Cardiac muscle cell (in vitro differentiated cells and primary cell): ENCODE measurements at regions not wholly inside any gene's neighbourhood (a gene's known extent, or its start where the extent isn't known, plus 50 kb on each side); places are given as distances from the start of the nearest gene placed in this dataset.

Experiments
- DNase-seq, 2 donors: peaks; one replicate each; pipeline versions ENCODE4 v3.0.0 to v3.0.0-alpha.2; 2010 to 2017; ENCODE audit warnings: low read depth in 1 of 2, low spot score in 1 of 2
- H3K27ac ChIP-seq: fragments of 200-600 bp; sonication (generic); 2 replicates; pipeline ENCODE4 v1.5.1; 2016
- H3K27me3 ChIP-seq: fragments of 200-600 bp; sonication (generic); 2 replicates; pipeline ENCODE4 v1.6.0; 2016; ENCODE audit warnings: control low read depth
- H3K36me3 ChIP-seq: fragments of 200-600 bp; sonication (generic); 2 replicates; pipeline ENCODE4 v1.5.1; 2016; ENCODE audit warnings: control low read depth
- H3K4me1 ChIP-seq: fragments of 200-600 bp; sonication (generic); 2 replicates; pipeline ENCODE4 v1.8.1; 2017; ENCODE audit warnings: low read depth, mild to moderate bottlenecking, mixed run types
- H3K4me3 ChIP-seq: fragments of 200-600 bp; sonication (generic); 2 replicates; pipeline ENCODE4 v1.5.1; 2016; ENCODE audit warnings: mild to moderate bottlenecking
- H3K9me3 ChIP-seq: fragments of 200-600 bp; sonication (generic); 2 replicates; pipeline ENCODE4 v1.5.1; 2017; ENCODE audit warnings: low read depth, mild to moderate bottlenecking, control low read depth
- TF ChIP-seq, protein P1 (sequence below): IDR thresholded peaks from 2 replicates; pipeline ENCODE4 v1.5.1; 2012; ENCODE audit warnings: low read depth, mild to moderate bottlenecking, low read length

DNA sequence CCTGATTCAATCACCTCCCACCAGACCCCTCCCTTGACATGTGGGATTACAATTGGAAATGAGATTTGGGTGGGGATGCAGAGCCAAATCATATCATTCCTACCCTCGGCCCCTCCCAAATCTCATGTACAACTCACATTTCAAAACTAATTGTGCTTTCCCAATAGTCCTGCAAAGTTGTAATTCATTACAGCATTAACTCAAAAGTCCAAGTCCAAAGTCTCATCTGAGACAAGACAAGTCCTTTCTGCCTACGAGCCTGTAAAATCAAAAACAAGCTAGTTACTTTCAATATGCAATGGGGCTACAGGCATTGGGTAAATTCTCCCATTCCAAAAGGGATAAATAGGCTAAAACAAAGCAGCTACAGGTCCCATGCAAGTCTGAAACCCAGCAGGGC, 634.6 kb downstream of the SLC6A15 start:
- no peaks in the 10 kb centered on the region for H3K36me3 ChIP-seq
- no peaks in the 10 kb centered on the region for H3K27me3 ChIP-seq
- no peaks in the 10 kb centered on the region for H3K4me1 ChIP-seq
- H3K27ac ChIP-seq, result no peak overlapping the region
- no peak overlapping the region for H3K4me3 ChIP-seq
- TF ChIP-seq, protein P1, sequence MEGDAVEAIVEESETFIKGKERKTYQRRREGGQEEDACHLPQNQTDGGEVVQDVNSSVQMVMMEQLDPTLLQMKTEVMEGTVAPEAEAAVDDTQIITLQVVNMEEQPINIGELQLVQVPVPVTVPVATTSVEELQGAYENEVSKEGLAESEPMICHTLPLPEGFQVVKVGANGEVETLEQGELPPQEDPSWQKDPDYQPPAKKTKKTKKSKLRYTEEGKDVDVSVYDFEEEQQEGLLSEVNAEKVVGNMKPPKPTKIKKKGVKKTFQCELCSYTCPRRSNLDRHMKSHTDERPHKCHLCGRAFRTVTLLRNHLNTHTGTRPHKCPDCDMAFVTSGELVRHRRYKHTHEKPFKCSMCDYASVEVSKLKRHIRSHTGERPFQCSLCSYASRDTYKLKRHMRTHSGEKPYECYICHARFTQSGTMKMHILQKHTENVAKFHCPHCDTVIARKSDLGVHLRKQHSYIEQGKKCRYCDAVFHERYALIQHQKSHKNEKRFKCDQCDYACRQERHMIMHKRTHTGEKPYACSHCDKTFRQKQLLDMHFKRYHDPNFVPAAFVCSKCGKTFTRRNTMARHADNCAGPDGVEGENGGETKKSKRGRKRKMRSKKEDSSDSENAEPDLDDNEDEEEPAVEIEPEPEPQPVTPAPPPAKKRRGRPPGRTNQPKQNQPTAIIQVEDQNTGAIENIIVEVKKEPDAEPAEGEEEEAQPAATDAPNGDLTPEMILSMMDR, result no peak
- H3K9me3 ChIP-seq, result no peaks in the 10 kb centered on the region
- no peak for DNase-seq

DNA sequence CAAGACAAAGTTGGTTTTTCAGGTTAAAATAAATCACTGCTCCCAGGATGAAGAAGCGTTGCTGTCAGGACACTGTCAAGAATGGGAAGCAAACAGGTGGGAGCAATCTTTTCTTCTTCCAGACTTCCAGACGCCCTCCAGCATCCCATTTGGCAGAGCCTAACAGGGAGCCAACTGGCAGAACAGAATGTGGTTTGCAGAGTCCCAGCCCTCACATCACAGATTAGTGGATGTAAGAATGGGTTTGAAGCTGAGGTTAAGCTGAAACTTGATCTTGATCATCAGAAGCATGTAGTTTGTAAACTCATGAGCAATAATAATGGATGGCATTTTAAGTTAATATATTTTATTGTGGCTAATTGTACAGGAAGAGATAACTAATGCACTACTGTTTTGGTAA, 636.4 kb downstream of the SLC6A15 start:
- H3K36me3 ChIP-seq, result no peaks in the 10 kb centered on the region
- H3K27ac ChIP-seq, result no peak overlapping the region
- H3K27me3 ChIP-seq, result no peaks in the 10 kb centered on the region
- DNase-seq, result no peak
- H3K4me1 ChIP-seq, result no peaks in the 10 kb centered on the region
- no peak overlapping the region for H3K4me3 ChIP-seq
- H3K9me3 ChIP-seq, result no peaks in the 10 kb centered on the region
- TF ChIP-seq, protein P1, result no peak

DNA sequence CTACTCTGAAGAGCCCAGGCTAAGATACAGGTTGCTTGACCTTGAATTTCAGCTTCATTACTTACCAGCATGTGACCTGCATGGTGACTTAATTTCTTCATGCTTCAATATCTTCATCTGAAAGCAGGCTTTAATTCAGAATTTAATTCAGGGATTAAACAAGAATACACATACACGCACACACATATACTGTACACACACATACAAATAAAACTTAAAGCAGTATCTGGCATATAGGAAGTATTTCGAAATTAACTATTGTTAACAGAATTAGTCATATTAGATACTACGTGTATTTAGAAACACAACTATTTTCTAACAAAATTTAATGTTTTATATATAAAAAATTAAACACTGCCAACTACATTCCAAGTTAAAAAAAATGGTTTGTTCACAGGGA, 640.3 kb downstream of the SLC6A15 start:
- TF ChIP-seq, protein P1, result no peak
- Histone ChIP-seq H3K27ac (no peak overlapping the region), H3K9me3 (no peaks in the 10 kb centered on the region), H3K4me3 (no peak overlapping the region), H3K27me3 (no peaks in the 10 kb centered on the region), H3K4me1 (no peaks in the 10 kb centered on the region), H3K36me3 (no peaks in the 10 kb centered on the region)
- no peak for DNase-seq

DNA sequence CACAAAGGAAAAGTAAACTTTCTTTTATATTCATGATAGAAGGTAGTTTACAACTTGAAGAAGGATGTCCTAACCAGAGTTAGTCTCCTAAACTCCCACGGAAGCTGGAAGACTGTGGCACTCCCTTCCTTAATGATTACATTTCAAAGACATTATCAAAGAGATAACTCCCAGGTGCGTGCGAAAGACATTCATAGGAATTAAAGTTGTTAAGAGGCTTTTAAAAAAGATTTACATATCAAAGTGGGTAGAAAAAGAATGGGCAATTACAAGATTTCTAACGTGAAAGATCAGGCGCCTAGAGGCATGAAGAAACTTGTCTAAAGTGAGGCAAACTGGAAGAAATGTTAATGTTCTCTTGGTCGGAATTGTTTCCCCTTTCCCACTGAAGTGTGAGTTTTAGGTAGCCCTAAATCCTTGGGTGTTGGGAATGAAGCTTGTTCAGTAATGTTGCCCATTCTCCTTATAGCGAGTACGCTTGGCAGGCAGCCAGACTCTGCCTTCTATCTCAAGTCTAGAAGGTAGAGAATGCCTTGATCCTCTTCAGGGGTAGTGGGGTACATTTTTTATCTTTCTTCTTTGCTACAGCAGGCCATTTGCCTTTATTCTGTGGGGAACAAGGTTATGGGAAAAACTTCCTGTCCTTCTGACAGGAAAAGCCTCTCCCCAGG, 642.0 kb downstream of the SLC6A15 start:
- Histone ChIP-seq H3K9me3 (no peaks in the 10 kb centered on the region), H3K27ac (no peak overlapping the region), H3K36me3 (no peaks in the 10 kb centered on the region), H3K27me3 (no peaks in the 10 kb centered on the region), H3K4me1 (no peaks in the 10 kb centered on the region), H3K4me3 (no peak overlapping the region)
- TF ChIP-seq, protein P1, result no peak
- DNase-seq, result peak in 1 of 2 donors; percentile 31

DNA sequence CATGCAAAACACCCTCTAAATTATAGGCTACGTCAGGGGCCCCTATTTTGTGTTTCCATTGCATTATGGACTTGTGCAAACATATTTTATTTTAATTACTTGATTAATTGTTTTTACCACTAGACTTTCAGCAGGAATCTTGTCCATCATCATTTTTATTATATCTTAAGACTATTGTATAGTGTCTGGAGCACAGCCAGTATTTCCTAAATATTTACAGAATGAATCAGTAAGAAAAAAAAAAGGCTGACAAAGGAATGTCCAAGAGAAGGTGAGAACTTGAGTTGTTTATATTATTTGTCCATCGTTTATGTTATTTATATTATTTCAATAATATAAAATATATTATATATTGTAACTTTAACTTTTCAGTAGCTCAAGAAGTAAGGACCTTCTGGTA, 664.7 kb downstream of the SLC6A15 start:
- DNase-seq, result no peak
- H3K4me3 ChIP-seq, result no peak overlapping the region
- TF ChIP-seq, protein P1, result no peak

More for the DNA sequence above, 664.7 kb downstream of the SLC6A15 start:
- H3K27me3 ChIP-seq, result no peaks in the 10 kb centered on the region
- no peaks in the 10 kb centered on the region for H3K36me3 ChIP-seq
- no peak overlapping the region for H3K27ac ChIP-seq
- no peaks in the 10 kb centered on the region for H3K4me1 ChIP-seq
- H3K9me3 ChIP-seq, result no peaks in the 10 kb centered on the region
